Spleen (tissue), 11 donors: ENCODE measurements at regions not wholly inside any gene's neighbourhood (a gene's known extent, or its start where the extent isn't known, plus 50 kb on each side); places are given as distances from the start of the nearest gene placed in this dataset.

ENCODE experiments used
- DNase-seq: peaks from one replicate; pipeline ENCODE4 v3.0.0-alpha.2; 2020
- H3K27ac ChIP-seq, 8 donors: fragments of 200-600 bp; sonication (generic) in 7 of 8; 1 replicate in 4 of 8; 2 replicates in 4 of 8; pipeline versions ENCODE4 v1.5.0 to v1.8.0; 2016 to 2021; ENCODE audit warnings: inconsistent platforms in 4 of 8, mild to moderate bottlenecking in 4 of 8, moderate library complexity in 1 of 8
- H3K27me3 ChIP-seq, 7 donors: fragments of 200-600 bp; sonication (generic) in 6 of 7; replicated peaks in 1 of 7; 1 replicate in 4 of 7; 2 replicates in 3 of 7; pipeline versions ENCODE4 v1.5.0 to v1.8.0; 2016 to 2021; ENCODE audit warnings: inconsistent platforms in 3 of 7, mild to moderate bottlenecking in 1 of 7
- H3K36me3 ChIP-seq, 6 donors: fragments of 200-600 bp; sonication (generic) in 5 of 6; 1 replicate in 4 of 6; 2 replicates in 2 of 6; pipeline versions ENCODE4 v1.5.0 to v1.8.0; 2016 to 2021; ENCODE audit warnings: inconsistent platforms in 2 of 6
- H3K4me1 ChIP-seq, 6 donors: fragments of 200-600 bp; sonication (generic) in 5 of 6; 1 replicate in 3 of 6; 2 replicates in 3 of 6; pipeline versions ENCODE4 v1.5.0 to v1.8.0; 2016 to 2021; ENCODE audit warnings: inconsistent platforms in 3 of 6
- H3K4me3 ChIP-seq, 8 donors: fragments of 200-600 bp; sonication (generic) in 7 of 8; 1 replicate in 4 of 8; 2 replicates in 4 of 8; pipeline versions ENCODE4 v1.5.0 to v1.8.0; 2016 to 2021; ENCODE audit warnings: inconsistent platforms in 4 of 8, mild to moderate bottlenecking in 4 of 8, moderate library complexity in 2 of 8
- H3K9me3 ChIP-seq, 8 donors: fragments of 200-600 bp; sonication (generic) in 7 of 8; 1 replicate in 4 of 8; 2 replicates in 4 of 8; pipeline versions ENCODE4 v1.5.0 to v1.8.0; 2016 to 2021; ENCODE audit warnings: inconsistent platforms in 4 of 8
- CTCF ChIP-seq, 11 experiments: fragments of 200-600 bp in 7 of 11; fragments of 450-650 bp in 4 of 11; sonication (generic) in 4 of 11; IDR thresholded peaks in 8 of 11; conservative IDR thresholded peaks in 3 of 11; 1 replicate in 7 of 11; 2 replicates in 4 of 11; pipeline versions ENCODE4 v1.4.0 to v1.8.0; 2016 to 2021; ENCODE audit warnings: antibody characterized with exemption in 11 of 11, inconsistent platforms in 4 of 11, mild to moderate bottlenecking in 1 of 11
- POLR2A ChIP-seq, 3 donors: fragments of 450-650 bp; IDR thresholded peaks; one replicate each; pipeline ENCODE4 v1.5.1; 2017; ENCODE audit warnings: antibody characterized with exemption in 3 of 3, mild to moderate bottlenecking in 1 of 3
- POLR2AphosphoS5 ChIP-seq, 3 donors: sonication (generic); formaldehyde crosslinking; IDR thresholded peaks; one replicate each; pipeline ENCODE4 v1.5.1; 2017; ENCODE audit warnings: antibody characterized with exemption in 3 of 3
- WGBS, 5 donors: extraction: QIAGEN DNeasy Blood & Tissue Kit in 3 of 5; methylation state at CpG; one replicate each; pipeline versions ENCODE4 v1.1.5 to v1.1.7; 2013 to 2018; 5-methylcytosine and 5-hydroxymethylcytosine counted together
- intact Hi-C: fragments of 100-400 bp; cut with DNase I; formaldehyde crosslinking; loops from one replicate; pipeline ENCODE4 v1.15.0; 2023; ENCODE audit warnings: low total_unique reads
- donor health status: healthy with polysubstance abuse.
- donor health status: DM: no; HTN: no; CAD: no; lungs with moderate emphysema.
- donor health status: DM: no; HTN: no; CAD: no.
- donor health status: Bipolar disorder and iron deficiency.
- donor health status: healthy.
- donor health status: DM: no; HTN: no; CAD: no.
- donor health status: DM: yes; HTN: yes; CAD: no.

- TF ChIP-seq CTCF (IDR thresholded peaks at IDR 0.05 in 8 of 11, conservative IDR thresholded peaks at IDR 0.05 in 3 of 11) (no peak), POLR2A (IDR thresholded peaks at IDR 0.05) (no peak), POLR2AphosphoS5 (IDR thresholded peaks at IDR 0.05) (no peak)
- DNase-seq: no peak
- no peaks in the 10 kb centered on the region for H3K27me3 ChIP-seq
- peaks cover 0 to 8% (median 0%) of the 10 kb centered on the region in 6 donors for H3K4me1 ChIP-seq
- H3K27ac ChIP-seq: no peak overlapping the region
- no peak overlapping the region for H3K4me3 ChIP-seq
- intact Hi-C loops: no loop called here
- WGBS, 5 donors: 73 to 92% (median 82%) methylated on average over 1 of the region's 1 CpG
- no peaks in the 10 kb centered on the region for H3K36me3 ChIP-seq
- no peaks in the 10 kb centered on the region for H3K9me3 ChIP-seq
Observed at GRCh38 chr15:95712785-95713184, 617.7 kb upstream of the NR2F2 start.

DNA sequence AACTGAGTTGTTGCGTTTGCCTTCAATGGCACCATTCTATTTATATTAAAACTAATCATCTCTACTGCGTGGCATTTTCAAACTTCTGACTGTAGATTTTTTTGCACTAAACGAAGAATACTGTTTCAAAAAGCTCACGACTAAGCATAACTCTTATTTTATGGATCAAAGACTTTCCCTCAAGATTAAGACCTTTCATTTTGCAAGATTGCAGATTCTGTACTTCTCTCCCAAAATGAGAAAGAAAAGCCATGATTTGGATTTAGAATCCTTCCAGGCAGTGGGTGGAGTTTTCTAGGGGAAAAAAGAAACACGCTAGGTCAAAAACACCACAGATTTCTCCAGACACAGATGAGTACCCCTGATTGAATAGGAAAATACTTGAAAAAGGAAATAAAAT is 617.2 kb upstream of the NR2F2 start:
- no peak overlapping the region for H3K27ac ChIP-seq
- intact Hi-C loops: no loop called here
- peaks cover 0 to 8% (median 0%) of the 10 kb centered on the region in 6 donors for H3K4me1 ChIP-seq
- no peak for TF ChIP-seq POLR2AphosphoS5 (IDR thresholded peaks at IDR 0.05)
- TF ChIP-seq CTCF (IDR thresholded peaks at IDR 0.05 in 8 of 11, conservative IDR thresholded peaks at IDR 0.05 in 3 of 11): no peak
- no peak for TF ChIP-seq POLR2A (IDR thresholded peaks at IDR 0.05)
- no peaks in the 10 kb centered on the region for H3K36me3 ChIP-seq
- H3K27me3 ChIP-seq: no peaks in the 10 kb centered on the region
- H3K9me3 ChIP-seq: no peaks in the 10 kb centered on the region
- WGBS, 5 donors: 53 to 75% (median 68%) methylated on average over 5 of the region's 5 CpGs
- no peak overlapping the region for H3K4me3 ChIP-seq
- DNase-seq: no peak

- 40 to 47% (median 44%) methylated on average over 3 of the region's 3 CpGs for WGBS, 5 donors
- H3K36me3 ChIP-seq: no peaks in the 10 kb centered on the region
- H3K9me3 ChIP-seq: no peaks in the 10 kb centered on the region
- H3K27me3 ChIP-seq: no peaks in the 10 kb centered on the region
- H3K4me3 ChIP-seq: no peak overlapping the region
- intact Hi-C loops: no loop called here
- peaks cover 0 to 8% (median 0%) of the 10 kb centered on the region in 6 donors for H3K4me1 ChIP-seq
- no peak for TF ChIP-seq POLR2AphosphoS5 (IDR thresholded peaks at IDR 0.05)
- no peak for TF ChIP-seq POLR2A (IDR thresholded peaks at IDR 0.05)
- TF ChIP-seq CTCF (IDR thresholded peaks at IDR 0.05 in 8 of 11, conservative IDR thresholded peaks at IDR 0.05 in 3 of 11): no peak
- no peak for DNase-seq
- H3K27ac ChIP-seq: peak overlapping the region in 1 of 8 donors; percentile 12
Observed at GRCh38 chr15:95715116-95715903, 615.2 kb upstream of the NR2F2 start.

GRCh38 chr15:95715906-95716656 is 614.4 kb upstream of the NR2F2 start:
- DNase-seq: no peak
- TF ChIP-seq POLR2A (IDR thresholded peaks at IDR 0.05): no peak
- H3K36me3 ChIP-seq: no peaks in the 10 kb centered on the region
- H3K4me1 ChIP-seq: peaks cover 0 to 8% (median 0%) of the 10 kb centered on the region in 6 donors
- H3K9me3 ChIP-seq: no peaks in the 10 kb centered on the region
- H3K27me3 ChIP-seq: no peaks in the 10 kb centered on the region
- intact Hi-C loops: no loop called here
- 88 to 92% (median 89%) methylated on average over 6 of the region's 6 CpGs for WGBS, 5 donors
- H3K4me3 ChIP-seq: no peak overlapping the region
- peak overlapping the region in 1 of 8 donors; percentile 12 for H3K27ac ChIP-seq
